BE2C (cell line): ENCODE measurements at regions not wholly inside any gene's neighbourhood (a gene's known extent, or its start where the extent isn't known, plus 50 kb on each side); places are given as distances from the start of the nearest gene placed in this dataset.

Source experiments
- DNase-seq: peaks from one replicate; pipeline ENCODE4 v3.0.0-alpha.2; 2020
- H3K27me3 ChIP-seq: fragments of 250-450 bp; sonication (Bioruptor Pico); 2 replicates; pipeline ENCODE4 v1.5.1; 2020; ENCODE audit warnings: mild to moderate bottlenecking
- H3K36me3 ChIP-seq: fragments of 250-450 bp; sonication (Bioruptor Pico); 2 replicates; pipeline ENCODE4 v1.5.1; 2020; ENCODE audit warnings: mild to moderate bottlenecking
- H3K4me1 ChIP-seq: fragments of 250-450 bp; sonication (Bioruptor Pico); 2 replicates; pipeline ENCODE4 v1.5.1; 2020
- H3K4me3 ChIP-seq: 2 replicates; pipeline ENCODE4 v1.5.1; 2011; ENCODE audit warnings: low read depth, low read length
- H3K9me3 ChIP-seq: fragments of 250-450 bp; sonication (Bioruptor Pico); 2 replicates; pipeline ENCODE4 v1.5.1; 2020
- CTCF ChIP-seq: IDR thresholded peaks from 2 replicates; pipeline ENCODE4 v1.5.1; 2012; ENCODE audit warnings: mild to moderate bottlenecking, low read depth, low read length

- Histone ChIP-seq H3K36me3 (no peaks in the 10 kb centered on the region), H3K27me3 (peaks cover 4% of the 10 kb centered on the region), H3K9me3 (no peaks in the 10 kb centered on the region), H3K4me1 (no peaks in the 10 kb centered on the region), H3K4me3 (no peak overlapping the region)
- no peak for TF ChIP-seq CTCF
- DNase-seq: no peak
Observed at GRCh38 chr6:133816171-133816570, 72.7 kb upstream of the TCF21 start.

- TF ChIP-seq CTCF: peak; percentile 95
- peak; percentile 64 for DNase-seq
- Histone ChIP-seq H3K27me3 (peaks cover 9% of the 10 kb centered on the region), H3K36me3 (no peaks in the 10 kb centered on the region), H3K4me1 (no peaks in the 10 kb centered on the region), H3K9me3 (no peaks in the 10 kb centered on the region), H3K4me3 (no peak overlapping the region)
Observed at GRCh38 chr6:133817460-133818047, 71.4 kb upstream of the TCF21 start.

- no peaks in the 10 kb centered on the region for H3K36me3 ChIP-seq
- DNase-seq: no peak
- H3K4me3 ChIP-seq: no peak overlapping the region
- TF ChIP-seq CTCF: no peak
- H3K9me3 ChIP-seq: no peaks in the 10 kb centered on the region
- no peaks in the 10 kb centered on the region for H3K4me1 ChIP-seq
- peaks cover 9% of the 10 kb centered on the region for H3K27me3 ChIP-seq
Observed at GRCh38 chr6:133818320-133818719, 70.6 kb upstream of the TCF21 start.

GRCh38 chr6:133820208-133820607 is 68.7 kb upstream of the TCF21 start:
- no peak overlapping the region for H3K4me3 ChIP-seq
- H3K9me3 ChIP-seq: no peaks in the 10 kb centered on the region
- H3K36me3 ChIP-seq: no peaks in the 10 kb centered on the region
- DNase-seq: no peak
- H3K4me1 ChIP-seq: no peaks in the 10 kb centered on the region
- H3K27me3 ChIP-seq: peaks cover 9% of the 10 kb centered on the region
- no peak for TF ChIP-seq CTCF

- no peak for DNase-seq
- Histone ChIP-seq H3K36me3 (no peaks in the 10 kb centered on the region), H3K27me3 (peaks cover 35% of the 10 kb centered on the region), H3K9me3 (no peaks in the 10 kb centered on the region), H3K4me1 (no peaks in the 10 kb centered on the region), H3K4me3 (no peak overlapping the region)
- no peak for TF ChIP-seq CTCF
Observed at GRCh38 chr6:133827766-133828165, 61.1 kb upstream of the TCF21 start.

- H3K36me3 ChIP-seq: no peaks in the 10 kb centered on the region
- H3K9me3 ChIP-seq: no peaks in the 10 kb centered on the region
- no peak for TF ChIP-seq CTCF
- no peak for DNase-seq
- H3K4me3 ChIP-seq: no peak overlapping the region
- H3K4me1 ChIP-seq: no peaks in the 10 kb centered on the region
- H3K27me3 ChIP-seq: peaks cover 18% of the 10 kb centered on the region
Observed at GRCh38 chr6:133833949-133834359, 55.0 kb upstream of the TCF21 start.
